ENCODE measurements at regions not wholly inside any gene's neighbourhood (a gene's known extent, or its start where the extent isn't known, plus 50 kb on each side); places are given as distances from the start of the nearest gene placed in this dataset.
A peak's percentile ranks its signal among the peaks of the same experiment; 100 is the strongest.
"Not testable (repeated sequence)": the region's sequence is repeated elsewhere in the genome, so short reads cannot be mapped to it uniquely, and the experiment has no call there.

DNA sequence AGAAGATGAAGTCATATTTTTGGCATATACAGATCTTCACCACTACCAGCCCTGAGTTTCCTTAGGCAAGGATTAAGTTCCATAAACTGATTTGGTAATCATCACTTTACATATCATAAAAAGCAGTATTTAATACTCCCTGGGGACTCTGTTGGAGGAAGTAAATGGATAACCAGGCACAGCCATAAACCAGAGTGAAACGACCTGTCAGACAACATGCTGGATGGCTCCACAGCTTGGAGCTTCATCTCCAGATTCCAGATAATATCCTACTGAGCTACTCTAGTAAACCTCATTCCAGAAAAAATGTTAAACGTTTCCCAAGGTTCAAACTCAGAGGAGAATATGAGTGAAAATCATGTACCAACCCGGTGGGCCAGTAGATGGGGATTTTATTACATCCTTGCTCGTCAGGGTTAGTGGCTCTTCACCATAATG lies 109.2 kb downstream of the BASP1 start:
- no peak for DNase-seq

DNA sequence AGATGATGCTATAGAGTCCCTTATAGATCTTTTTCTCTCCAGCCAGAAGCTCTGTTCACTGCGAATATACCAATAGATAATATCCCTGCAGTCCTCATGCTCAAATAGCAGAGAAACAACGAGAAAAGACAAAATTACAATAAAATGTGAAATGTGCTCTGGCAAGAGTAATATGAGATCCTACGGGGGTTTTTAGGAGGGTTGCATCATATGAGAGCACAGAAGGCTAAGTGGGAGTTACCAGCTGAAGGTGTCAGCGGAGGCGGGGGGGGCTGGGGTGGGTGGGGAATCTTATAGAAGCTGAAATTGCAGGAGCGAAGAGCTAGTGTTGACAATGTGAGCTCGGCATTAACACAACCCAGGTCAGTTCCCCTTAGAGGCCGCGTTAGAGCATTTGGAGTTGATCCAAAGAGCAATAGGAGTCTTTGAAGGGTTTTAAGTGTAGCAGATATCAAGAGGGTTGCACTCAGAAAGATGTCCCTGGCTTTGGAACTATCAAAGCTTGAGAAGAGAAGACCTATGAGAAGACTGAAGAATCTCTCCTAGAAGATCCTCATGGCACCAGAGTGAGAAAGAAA lies 109.7 kb downstream of the BASP1 start:
- no peak for DNase-seq

DNA sequence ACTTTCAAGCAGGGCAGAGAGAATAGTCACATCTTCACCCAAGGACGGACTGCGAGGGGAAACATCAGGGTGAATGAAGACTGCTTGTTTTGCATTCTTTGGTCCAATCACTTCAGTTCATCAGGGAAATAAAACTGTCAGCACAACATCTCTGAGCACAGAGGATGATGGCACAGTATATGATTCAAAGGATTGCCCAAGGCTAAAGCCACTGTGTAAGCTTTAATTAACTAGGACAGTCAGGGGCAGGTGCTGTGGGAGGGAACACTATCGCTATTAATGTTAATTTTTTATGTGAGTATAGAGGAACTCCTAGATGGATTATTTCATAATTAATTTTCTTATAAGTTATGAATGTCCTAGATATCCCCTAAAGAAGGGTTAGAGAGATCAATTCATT lies 112.1 kb downstream of the BASP1 start:
- DNase-seq: no peak

DNA sequence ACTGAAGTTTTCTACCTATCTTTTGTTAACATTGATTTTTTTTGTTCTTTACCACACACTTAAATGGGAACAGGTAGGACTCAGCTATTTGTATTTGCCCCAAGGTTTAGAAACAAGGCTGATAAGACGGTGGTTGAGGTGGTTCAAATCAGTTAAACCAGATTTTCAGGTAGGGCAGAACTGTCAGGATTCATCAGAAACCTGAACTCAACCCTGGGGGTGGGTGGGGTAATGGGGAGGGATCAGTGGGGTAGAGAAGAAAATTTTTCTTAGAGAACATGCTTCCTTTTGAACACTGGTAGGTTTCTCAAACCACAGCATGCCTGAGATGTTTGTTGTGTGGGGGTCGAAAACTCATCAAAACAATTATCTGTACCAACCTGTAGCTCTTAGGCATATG lies 113.0 kb downstream of the BASP1 start:
- DNase-seq: no peak

DNA sequence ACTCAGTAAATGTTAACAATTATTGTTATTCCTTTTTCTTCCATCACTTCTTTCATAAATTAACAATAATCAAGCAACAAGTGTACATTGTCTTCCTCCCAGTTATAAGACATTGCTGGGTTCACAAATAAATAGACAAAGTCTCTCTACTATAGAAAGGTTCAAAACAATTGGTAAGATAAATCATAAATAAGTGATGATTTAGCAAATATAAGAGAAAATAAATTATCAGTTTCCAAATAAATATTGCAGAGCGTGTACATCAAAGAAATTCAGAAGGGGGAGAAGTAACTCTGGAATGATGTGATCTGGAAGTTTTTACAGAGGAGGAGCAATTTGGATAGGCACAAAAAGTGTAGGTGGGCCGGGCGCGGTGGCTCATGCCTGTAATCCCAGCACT lies 114.2 kb downstream of the BASP1 start:
- no peak for DNase-seq

DNA sequence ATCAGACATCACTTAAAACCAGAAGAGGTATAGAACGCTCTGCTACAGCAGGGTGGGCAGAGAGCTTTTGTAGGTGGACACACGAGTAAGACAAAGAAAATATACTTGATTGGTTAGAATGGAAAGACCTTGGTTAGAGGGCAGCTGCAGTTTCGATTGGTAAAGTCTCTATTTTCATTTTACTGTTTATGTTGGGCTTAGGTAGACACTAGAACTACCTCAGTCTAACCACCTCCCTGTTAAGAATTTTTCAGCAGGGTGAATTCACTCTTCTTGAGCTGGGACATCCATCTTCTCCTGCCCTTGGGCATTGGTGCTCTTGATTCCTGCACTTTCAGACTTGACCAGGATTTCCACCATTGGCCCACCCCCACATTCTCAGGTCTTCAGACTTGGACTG lies 116.3 kb downstream of the BASP1 start:
- DNase-seq: no peak

DNA sequence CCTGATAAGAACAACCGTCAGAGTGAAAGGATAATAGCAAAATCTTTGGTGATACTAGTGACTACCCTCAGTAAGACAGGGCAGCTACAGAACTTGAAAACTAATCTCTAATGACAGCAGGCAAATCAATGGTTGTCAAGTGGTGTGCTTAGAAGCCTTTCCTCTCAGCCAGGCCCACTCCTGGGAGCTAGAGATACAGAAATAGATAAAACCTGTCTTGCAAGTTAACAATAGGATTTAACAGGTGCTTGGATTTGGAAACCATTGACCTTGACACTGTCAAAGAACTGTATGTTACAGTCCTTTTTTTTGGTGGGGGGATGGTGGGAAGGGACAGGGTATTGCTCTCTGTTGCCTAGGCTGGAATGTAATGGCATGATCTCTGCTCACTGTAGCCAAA lies 118.6 kb downstream of the BASP1 start:
- DNase-seq: no peak

DNA sequence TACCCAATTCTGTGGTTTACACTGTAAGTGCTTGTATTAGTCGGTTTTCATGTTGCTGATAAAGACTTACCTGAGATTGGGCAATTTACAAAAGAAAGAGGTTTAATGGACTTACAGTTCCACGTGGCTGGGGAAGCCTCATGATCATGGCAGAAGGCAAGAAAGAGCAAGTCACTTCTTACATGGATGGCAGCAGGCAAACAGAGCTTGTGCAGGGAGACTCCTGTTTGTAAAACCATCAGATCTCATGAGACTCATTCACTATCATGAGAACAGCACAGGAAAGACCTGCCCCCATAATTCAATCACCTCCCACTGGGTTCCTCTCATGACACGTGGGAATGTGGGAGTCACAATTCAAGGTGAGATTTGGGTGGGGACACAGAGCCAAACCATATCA lies 119.3 kb downstream of the BASP1 start:
- DNase-seq: not testable (repeated sequence)

DNA sequence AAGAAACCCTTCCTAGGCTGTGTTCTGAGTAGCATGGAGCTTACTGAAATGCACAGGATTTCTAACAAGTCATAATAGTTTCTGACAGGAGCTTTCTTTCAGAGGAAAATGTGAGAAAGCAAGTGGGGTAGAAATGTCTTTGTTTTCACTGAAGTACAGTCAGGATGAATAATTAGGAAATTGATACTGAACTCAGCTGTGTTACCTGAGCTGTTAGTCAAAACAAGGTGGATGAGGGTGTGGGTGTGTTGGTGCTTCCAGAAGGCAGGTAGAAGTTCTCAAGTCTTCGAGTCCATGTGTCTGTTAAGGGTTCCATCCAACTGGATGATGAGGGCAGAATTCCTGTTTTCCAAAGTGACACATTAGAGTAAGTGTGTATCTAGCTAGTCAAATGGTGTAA lies 122.4 kb downstream of the BASP1 start:
- no peak for DNase-seq

DNA sequence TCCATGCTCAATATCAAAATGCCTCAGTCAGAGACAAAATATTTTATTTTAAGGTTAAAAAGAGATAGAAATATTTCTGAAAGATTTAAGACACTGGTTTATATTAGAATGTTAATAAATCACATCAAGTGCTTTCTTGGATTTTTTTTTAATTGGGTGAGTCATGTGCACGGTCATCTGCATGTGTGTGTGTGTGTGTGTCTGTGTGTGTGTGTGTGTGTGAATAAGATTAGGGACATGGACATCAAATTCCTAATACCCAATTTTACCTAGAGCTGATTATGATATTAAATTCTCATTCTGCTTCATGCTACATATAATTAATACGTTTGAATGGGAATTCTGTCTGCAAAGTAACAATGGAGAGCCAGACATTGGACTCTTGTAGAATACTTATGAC lies 122.9 kb downstream of the BASP1 start:
- DNase-seq: no peak

DNA sequence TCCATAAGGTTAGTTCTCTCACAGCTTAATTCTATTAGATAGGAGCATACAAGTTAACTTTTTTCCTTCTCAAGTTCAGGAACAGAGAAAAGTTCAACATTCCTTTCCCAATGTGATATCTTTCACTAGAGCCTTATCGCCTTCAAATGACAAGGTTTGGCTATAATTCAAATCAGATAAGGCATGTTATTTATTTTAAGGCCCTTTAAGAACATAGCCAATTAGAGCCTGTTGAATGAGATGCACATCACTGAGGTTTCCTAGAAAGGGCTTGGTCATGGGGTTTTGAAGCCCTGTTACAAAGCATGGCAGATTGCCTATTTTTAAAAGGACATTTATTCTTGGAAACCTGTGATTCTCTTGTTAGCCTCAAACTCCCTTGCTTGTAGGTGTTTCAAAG lies 123.4 kb downstream of the BASP1 start:
- no peak for DNase-seq

DNA sequence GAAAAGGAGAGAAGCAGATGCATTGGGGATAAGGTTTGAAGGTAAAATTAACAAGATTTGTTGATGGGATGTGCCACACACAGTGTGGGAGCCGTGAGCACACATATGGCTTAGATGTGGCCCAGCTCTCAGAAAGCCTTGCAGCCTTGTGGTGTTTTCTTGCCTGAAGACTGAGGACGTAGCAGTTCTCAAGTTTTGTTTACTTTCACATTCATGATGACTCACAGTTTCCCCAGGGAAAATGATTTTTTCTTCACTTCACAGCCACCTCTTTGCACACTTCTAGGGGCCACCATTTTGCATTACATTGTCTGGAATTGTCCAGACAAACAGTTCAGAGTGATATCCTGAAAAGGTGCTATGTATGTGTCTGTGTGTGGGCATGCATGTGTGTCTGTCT lies 126.2 kb downstream of the BASP1 start:
- DNase-seq: peak; percentile 57

DNA sequence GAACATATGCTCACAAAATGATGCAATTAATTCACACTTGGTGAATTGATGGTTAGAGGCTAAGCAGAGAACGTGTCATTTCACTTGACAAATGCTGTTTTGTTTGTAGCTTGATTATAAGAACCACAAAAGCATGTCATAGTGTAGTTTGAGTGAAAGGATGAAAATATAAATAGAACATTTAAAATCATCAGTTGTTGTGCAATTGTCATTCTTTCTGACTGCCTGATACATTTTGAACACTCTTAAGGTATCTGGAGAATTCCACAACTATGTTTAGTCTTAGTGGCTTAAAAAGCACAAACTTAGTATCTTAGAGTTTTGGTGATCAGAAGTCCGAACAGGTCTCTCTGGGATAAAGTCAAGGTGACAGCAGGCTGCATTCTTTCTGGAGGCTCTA lies 129.4 kb downstream of the BASP1 start:
- DNase-seq: no peak

DNA sequence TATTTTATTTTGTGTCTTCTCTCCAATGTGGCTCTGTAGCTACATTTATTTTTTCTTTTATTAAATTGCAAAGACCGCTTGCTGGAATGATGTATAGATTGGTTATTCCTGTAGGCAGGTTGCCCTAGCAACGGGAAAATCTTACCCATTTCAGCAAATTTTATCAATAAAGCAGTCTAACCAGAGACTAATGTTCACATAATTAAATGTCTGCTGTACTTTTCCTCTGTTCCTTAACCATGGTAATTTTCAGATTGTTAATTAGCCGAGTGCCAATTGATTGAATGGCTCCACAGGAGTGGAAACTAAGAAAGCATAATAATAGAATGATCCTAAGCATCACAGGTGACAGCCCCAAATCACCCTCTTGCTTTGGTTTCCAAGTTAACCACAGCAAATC lies 134.8 kb downstream of the BASP1 start:
- DNase-seq: no peak

DNA sequence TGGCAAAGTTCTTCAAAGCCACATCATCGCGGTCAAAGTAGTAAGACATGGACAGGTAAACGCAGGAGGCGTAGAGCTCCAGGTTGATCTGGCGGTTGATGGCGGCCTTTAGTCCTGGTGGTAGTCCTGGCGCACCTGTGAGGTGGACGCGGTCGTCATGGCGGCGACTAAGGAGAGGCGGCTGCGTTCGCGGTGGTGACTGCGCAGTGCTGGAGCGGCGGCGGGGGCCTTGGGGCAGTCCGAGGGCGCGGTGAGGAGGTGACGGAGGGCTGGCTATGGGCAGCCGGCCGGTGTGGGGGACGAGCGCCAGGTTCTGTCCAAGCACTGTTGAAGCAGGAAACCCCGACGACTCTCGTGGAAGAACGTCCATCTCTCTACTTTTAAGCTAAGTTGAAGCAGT lies 136.8 kb downstream of the BASP1 start:
- DNase-seq: no peak

DNA sequence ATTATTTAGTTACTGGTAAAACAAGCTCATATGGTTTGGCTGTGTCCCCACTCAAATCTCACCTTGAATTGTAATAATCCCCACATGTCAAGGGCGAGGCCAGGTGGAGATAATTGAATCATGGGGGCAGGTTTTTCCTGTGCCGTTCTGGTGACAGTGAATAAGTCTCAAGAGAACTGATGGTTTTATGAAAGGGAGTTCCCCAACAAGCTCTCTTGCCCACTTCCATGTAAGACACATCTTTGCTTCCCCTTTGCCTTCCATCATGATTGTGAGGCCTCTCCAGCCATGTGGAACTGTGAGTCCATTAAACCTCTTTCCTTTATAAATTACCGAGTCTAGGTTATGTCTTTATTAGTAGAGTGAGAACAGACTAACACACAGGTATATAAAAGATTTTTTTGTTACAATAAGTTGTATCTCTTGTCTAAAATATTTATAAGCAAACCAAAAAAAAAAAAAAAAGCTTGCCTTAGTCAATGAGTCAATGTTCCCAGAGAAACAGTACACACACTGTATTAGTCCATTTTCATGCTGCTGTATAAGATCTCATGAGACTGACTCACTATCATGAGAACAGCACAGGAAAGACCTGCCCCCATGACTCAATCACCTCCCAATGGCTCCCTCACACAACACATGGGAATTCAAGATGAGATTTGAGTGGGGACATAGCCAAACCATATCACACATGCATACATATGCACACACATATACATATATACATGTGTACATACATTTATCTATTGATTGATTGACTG lies 138.3 kb downstream of the BASP1 start:
- peak; percentile 79 for DNase-seq

DNA sequence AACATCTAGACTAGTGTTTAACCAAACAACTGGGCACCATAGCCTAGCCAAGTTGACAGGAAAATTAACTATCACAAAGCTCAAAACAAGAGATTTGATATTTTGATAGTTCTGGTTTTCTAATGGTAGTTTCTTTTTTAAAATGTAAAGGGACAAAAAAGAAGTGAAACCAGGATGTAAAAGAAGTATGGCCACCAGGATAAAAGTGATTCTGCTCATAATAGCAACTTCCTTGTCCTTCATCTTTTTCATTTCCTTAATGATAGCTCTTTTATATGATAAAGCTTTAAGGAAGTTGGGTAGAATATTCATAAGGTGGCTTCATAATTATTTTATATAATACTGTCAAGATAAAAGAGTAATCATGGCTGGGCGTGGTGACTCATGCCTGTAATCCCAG lies 139.1 kb downstream of the BASP1 start:
- DNase-seq: peak; percentile 55

DNA sequence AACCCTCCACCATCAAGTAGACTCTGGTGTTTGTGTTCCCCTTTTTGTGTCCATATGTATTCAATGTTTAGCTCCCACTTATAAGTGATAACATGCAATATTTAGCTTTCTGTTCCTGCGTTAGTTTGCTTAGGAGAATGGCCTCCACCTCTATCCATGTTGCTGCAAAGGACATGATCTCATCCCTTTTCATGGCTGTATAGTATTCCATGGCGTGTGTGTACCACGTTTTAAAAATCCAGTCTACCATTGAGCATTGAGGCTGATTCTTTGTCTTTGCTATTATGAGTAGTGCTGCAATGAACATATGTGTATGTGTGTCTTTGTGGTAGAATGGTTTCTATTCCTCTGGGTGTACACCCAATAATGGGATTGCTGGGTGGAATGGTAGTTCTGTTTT lies 140.1 kb downstream of the BASP1 start:
- no peak for DNase-seq

DNA sequence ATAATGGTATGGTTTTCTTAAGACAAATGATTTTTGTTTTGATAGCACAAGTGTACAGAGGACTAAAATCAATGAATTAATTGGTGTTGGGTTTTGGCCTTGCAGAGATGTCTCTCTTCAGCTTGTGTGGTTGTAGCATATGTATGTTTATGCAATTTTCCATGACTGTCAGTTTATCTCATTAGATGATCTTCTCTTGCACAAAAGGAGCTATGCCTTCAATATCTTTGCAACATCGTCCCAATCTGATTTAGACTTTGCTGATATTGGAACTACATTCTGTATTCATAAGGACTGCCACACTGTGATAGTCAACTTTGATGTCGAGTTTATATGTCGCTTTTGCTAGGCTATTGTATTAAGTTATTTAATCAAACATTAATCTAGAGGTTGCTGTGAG lies 140.0 kb upstream of the TAF11L2 start:
- DNase-seq: no peak

DNA sequence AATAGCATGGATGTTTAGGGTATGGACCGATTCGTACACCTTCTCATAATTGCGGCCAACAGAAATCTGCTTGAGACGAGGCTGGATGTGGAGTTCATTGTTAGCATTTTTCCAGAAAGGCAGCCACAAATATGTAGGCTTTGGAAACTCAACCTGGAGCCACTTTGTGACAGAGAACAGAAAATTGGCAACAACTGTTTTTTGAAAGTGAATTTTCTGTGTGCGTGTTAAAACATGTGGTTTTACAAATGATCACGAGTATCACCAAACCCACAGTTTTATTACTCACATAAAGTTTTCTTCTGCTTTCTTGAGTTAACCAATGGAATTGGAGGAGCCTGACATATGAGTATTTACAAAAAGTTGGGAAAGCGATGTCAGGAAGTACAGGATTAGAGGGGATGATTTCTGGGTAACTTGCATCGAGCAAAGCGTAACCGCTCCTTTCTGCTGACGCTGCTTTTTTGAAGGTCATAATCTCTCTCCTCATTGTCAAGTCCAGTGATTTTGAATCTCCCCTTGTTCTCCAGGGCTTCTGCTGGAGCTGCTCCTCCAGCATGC lies 138.5 kb upstream of the TAF11L2 start:
- peak; percentile 85 for DNase-seq

DNA sequence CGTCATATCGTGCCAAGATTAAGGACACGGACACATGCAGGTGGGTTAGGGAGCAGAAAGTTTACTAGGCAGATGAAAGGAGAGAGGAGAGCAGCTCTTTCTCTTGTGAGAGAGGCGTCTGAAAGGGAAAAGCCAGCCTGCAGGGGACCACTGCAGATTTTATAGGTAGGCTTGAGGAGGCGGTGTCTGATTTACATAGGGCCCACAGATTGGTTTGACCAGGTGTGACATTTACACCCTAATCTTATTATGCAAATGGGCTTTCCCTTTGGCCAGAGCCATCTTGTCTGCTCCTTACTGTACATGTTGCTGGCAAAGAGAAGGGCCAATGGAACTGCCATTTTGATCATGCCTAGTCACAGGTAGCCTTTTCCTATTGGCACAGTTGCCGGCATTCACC lies 137.2 kb upstream of the TAF11L2 start:
- DNase-seq: no peak

DNA sequence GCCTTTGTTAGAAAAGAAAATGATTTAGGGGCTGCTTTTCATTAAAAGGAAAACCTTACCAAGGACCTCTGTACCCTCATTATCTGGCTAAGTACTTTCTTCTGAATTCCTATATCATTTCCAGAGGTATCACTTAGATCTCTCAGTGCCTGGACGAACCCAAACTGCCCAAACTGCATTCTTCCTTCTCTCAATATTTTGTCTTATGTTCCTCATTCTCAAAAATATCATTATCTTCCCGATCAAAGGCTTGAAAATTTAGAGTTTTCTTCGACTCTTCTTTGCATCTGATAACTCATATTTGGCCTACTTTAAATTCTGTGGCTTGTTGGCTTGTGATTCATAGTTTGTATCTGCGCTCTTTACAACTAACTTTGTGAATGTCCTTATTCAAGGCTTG lies 136.7 kb upstream of the TAF11L2 start:
- no peak for DNase-seq

DNA sequence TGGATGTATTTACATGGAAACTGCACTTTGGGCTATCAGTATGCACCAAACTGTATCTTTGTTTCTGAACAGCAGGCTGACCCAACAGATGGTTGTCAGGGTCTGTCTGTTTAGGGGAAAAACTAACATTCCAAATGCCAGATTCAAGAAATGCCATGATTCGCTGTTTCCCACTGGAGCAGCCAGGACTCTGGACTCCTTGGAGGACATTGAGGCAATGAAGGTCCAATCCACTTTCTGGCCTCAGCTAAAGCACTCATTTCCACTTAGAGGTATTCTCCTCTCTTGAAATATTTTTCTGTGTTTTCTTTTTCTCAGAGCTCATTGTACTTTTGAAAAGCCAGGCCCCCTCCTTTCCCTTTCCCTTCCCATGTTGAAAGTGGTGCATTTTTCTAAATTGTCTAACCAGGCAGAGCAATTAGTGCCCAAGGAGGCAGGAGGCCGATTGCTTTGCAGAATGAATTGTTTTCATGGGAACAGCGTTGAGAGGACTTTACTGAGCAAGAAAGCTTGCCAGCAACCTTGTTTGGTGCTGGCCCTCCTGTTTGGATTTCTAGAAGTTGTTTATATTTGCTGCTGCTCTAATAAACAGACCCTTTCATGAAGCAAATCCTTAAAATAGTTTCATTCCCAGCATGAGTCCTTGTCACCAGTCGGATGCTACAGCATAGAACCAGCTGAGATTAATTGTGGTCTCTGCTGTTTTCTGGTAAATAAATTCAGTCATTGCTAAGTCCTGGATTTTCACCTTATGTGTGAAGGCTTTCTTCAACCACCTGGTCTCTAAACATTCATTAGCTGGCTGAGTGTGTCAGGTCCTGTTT lies 132.8 kb upstream of the TAF11L2 start:
- DNase-seq: no peak

DNA sequence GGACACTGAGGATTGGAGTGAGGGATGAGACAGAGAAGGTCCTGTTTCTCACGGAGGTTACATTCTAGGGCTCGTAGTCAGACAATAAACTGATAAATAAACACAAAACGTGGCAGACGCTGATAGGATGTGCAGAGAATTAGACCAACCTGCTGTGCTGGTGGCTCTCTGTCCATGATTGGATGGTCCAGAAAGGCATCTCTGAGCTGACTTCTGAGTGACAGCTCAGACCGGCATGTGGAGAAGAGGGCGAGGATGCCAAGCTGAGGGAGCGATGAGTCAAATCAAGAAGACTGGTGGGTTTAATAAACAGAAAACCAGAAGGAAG lies 132.3 kb upstream of the TAF11L2 start:
- no peak for DNase-seq
